Neural cell (in vitro differentiated cells): ENCODE measurements at regions not wholly inside any gene's neighbourhood (a gene's known extent, or its start where the extent isn't known, plus 50 kb on each side); places are given as distances from the start of the nearest gene placed in this dataset.

Source experiments
- H2AFZ ChIP-seq: fragments of 200-600, 300-800 bp; sonication (generic), shearing (Covaris generic); 2 replicates; pipeline ENCODE4 v1.6.0; 2014; ENCODE audit warnings: low read depth, mild to moderate bottlenecking, antibody characterized with exemption, low read length, moderate library complexity
- H3F3A ChIP-seq: fragments of 200-600 bp; shearing (Covaris generic); 2 replicates; pipeline ENCODE4 v1.6.1; 2016; ENCODE audit warnings: mild to moderate bottlenecking, moderate library complexity, mixed read lengths, antibody characterized with exemption, low read length; ENCODE audit not compliant: insufficient read depth, poor library complexity, severe bottlenecking
- H3K27ac ChIP-seq: fragments of 200-600, 300-800 bp; sonication (generic), shearing (Covaris generic); 2 replicates; pipeline ENCODE4 v1.5.1; 2014; ENCODE audit warnings: mild to moderate bottlenecking, low read length, moderate library complexity
- H3K27me3 ChIP-seq: fragments of 300-800, 200-600 bp; sonication (generic), shearing (Covaris generic); 2 replicates; pipeline ENCODE4 v1.6.0; 2014; ENCODE audit warnings: mild to moderate bottlenecking, low read depth, low read length, moderate library complexity; ENCODE audit not compliant: insufficient read depth
- H3K36me3 ChIP-seq: fragments of 300-800, 200-600 bp; sonication (generic), shearing (Covaris generic); 2 replicates; pipeline ENCODE4 v1.5.1; 2014; ENCODE audit warnings: mild to moderate bottlenecking, antibody characterized with exemption, low read length, moderate library complexity; ENCODE audit not compliant: insufficient read depth
- H3K4me2 ChIP-seq: fragments of 300-800, 200-600 bp; sonication (generic), shearing (Covaris generic); 2 replicates; pipeline ENCODE4 v1.6.0; 2014; ENCODE audit warnings: mild to moderate bottlenecking, low read length
- H3K4me3 ChIP-seq: fragments of 300-800, 200-600 bp; sonication (generic), shearing (Covaris generic); 2 replicates; pipeline ENCODE4 v1.5.1; 2014; ENCODE audit warnings: mild to moderate bottlenecking, low read length, moderate library complexity
- H3K79me2 ChIP-seq: fragments of 200-600 bp; shearing (Covaris generic); replicated peaks from 2 replicates; pipeline ENCODE4 v1.6.0; 2014; ENCODE audit warnings: mild to moderate bottlenecking, low read length, moderate library complexity; ENCODE audit not compliant: insufficient read depth
- H3K9ac ChIP-seq: fragments of 300-800, 200-600 bp; sonication (generic), shearing (Covaris generic); 2 replicates; pipeline ENCODE4 v1.6.1; 2016; ENCODE audit warnings: mild to moderate bottlenecking, low read length, mixed read lengths
- H3K9me2 ChIP-seq: fragments of 200-600 bp; shearing (Covaris generic); 2 replicates; pipeline ENCODE4 v1.6.1; 2016; ENCODE audit warnings: mild to moderate bottlenecking, low read length, mixed read lengths; ENCODE audit not compliant: insufficient read depth
- H3K9me3 ChIP-seq: fragments of 200-600, 300-800 bp; sonication (generic), shearing (Covaris generic); 2 replicates; pipeline ENCODE4 v1.6.1; 2016; ENCODE audit warnings: mild to moderate bottlenecking, mixed run types, low read length, moderate library complexity, mixed read lengths
- H4K20me1 ChIP-seq: fragments of 200-600 bp; shearing (Covaris generic); 2 replicates; pipeline ENCODE4 v1.6.1; 2016; ENCODE audit warnings: mild to moderate bottlenecking, mixed run types; ENCODE audit not compliant: insufficient read depth
- CTCF ChIP-seq: fragments of 450-650 bp; IDR thresholded peaks from 2 replicates; pipeline ENCODE4 v1.5.1; 2014; ENCODE audit warnings: antibody characterized with exemption, mild to moderate bottlenecking, moderate library complexity; ENCODE audit not compliant: poor library complexity, severe bottlenecking
- EP300 ChIP-seq: fragments of 450-650 bp; conservative IDR thresholded peaks from 2 replicates; pipeline ENCODE4 v1.6.1; 2014; ENCODE audit warnings: antibody characterized with exemption, mild to moderate bottlenecking, moderate library complexity; ENCODE audit not compliant: poor library complexity, severe bottlenecking
- EZH2 ChIP-seq: fragments of 200-600, 300-800 bp; shearing (Covaris generic), sonication (generic); IDR thresholded peaks from 2 replicates; pipeline ENCODE4 v1.6.1; 2014; ENCODE audit warnings: antibody characterized with exemption, low read length, borderline replicate concordance, mild to moderate bottlenecking; ENCODE audit not compliant: insufficient read depth, poor library complexity, severe bottlenecking
- MXI1 ChIP-seq: fragments of 450-650 bp; conservative IDR thresholded peaks from 2 replicates; pipeline ENCODE4 v1.6.1; 2014; ENCODE audit warnings: antibody characterized with exemption, mild to moderate bottlenecking; ENCODE audit not compliant: poor library complexity, severe bottlenecking
- POLR2AphosphoS5 ChIP-seq: IDR thresholded peaks from 2 replicates; pipeline ENCODE4 v1.6.1; 2012
- RAD21 ChIP-seq: fragments of 450-650 bp; conservative IDR thresholded peaks from 2 replicates; pipeline ENCODE4 v1.6.1; 2014; ENCODE audit warnings: antibody characterized with exemption, mild to moderate bottlenecking, moderate library complexity
- SMC3 ChIP-seq: fragments of 450-650 bp; conservative IDR thresholded peaks from 2 replicates; pipeline ENCODE4 v1.6.1; 2014; ENCODE audit warnings: antibody characterized with exemption, mild to moderate bottlenecking, moderate library complexity; ENCODE audit not compliant: poor library complexity
- TAF1 ChIP-seq: IDR thresholded peaks from 2 replicates; pipeline ENCODE4 v1.6.1; 2012; ENCODE audit warnings: low read depth
- TF ChIP-seq, protein P1 (sequence below): IDR thresholded peaks from 2 replicates; pipeline ENCODE4 v1.6.1; 2012; ENCODE audit warnings: borderline replicate concordance

- Histone ChIP-seq H2AFZ (no peak overlapping the region), H3F3A (no peaks in the 10 kb centered on the region), H4K20me1 (no peaks in the 10 kb centered on the region), H3K79me2 (no peaks in the 10 kb centered on the region), H3K9ac (no peak overlapping the region), H3K27ac (no peak overlapping the region), H3K27me3 (no peaks in the 10 kb centered on the region), H3K4me2 (no peak overlapping the region), H3K9me3 (no peaks in the 10 kb centered on the region), H3K4me3 (no peak overlapping the region), H3K9me2 (no peaks in the 10 kb centered on the region), H3K36me3 (no peaks in the 10 kb centered on the region)
- TF ChIP-seq CTCF (no peak), MXI1 (no peak), EP300 (no peak), SMC3 (no peak), POLR2AphosphoS5 (no peak), TAF1 (no peak), EZH2 (no peak), RAD21 (no peak)
- TF ChIP-seq, protein P1, sequence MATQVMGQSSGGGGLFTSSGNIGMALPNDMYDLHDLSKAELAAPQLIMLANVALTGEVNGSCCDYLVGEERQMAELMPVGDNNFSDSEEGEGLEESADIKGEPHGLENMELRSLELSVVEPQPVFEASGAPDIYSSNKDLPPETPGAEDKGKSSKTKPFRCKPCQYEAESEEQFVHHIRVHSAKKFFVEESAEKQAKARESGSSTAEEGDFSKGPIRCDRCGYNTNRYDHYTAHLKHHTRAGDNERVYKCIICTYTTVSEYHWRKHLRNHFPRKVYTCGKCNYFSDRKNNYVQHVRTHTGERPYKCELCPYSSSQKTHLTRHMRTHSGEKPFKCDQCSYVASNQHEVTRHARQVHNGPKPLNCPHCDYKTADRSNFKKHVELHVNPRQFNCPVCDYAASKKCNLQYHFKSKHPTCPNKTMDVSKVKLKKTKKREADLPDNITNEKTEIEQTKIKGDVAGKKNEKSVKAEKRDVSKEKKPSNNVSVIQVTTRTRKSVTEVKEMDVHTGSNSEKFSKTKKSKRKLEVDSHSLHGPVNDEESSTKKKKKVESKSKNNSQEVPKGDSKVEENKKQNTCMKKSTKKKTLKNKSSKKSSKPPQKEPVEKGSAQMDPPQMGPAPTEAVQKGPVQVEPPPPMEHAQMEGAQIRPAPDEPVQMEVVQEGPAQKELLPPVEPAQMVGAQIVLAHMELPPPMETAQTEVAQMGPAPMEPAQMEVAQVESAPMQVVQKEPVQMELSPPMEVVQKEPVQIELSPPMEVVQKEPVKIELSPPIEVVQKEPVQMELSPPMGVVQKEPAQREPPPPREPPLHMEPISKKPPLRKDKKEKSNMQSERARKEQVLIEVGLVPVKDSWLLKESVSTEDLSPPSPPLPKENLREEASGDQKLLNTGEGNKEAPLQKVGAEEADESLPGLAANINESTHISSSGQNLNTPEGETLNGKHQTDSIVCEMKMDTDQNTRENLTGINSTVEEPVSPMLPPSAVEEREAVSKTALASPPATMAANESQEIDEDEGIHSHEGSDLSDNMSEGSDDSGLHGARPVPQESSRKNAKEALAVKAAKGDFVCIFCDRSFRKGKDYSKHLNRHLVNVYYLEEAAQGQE, result no peak
Measured at GRCh38 chr5:174872271-174872670, 147.9 kb downstream of the MSX2 start.

GRCh38 chr5:174852143-174852542 is 127.8 kb downstream of the MSX2 start:
- TF ChIP-seq CTCF (no peak), RAD21 (no peak), EZH2 (no peak), TAF1 (no peak), MXI1 (no peak), POLR2AphosphoS5 (no peak), EP300 (no peak), SMC3 (no peak)
- TF ChIP-seq, protein P1, result no peak
- no peaks in the 10 kb centered on the region for H3F3A ChIP-seq

More at GRCh38 chr5:174852143-174852542, 127.8 kb downstream of the MSX2 start:
- Histone ChIP-seq H3K4me2 (no peak overlapping the region), H3K4me3 (no peak overlapping the region), H3K79me2 (no peaks in the 10 kb centered on the region), H3K9me3 (no peaks in the 10 kb centered on the region), H3K36me3 (no peaks in the 10 kb centered on the region), H3K27ac (no peak overlapping the region), H2AFZ (no peak overlapping the region), H3K9ac (no peak overlapping the region), H3K9me2 (no peaks in the 10 kb centered on the region), H3K27me3 (no peaks in the 10 kb centered on the region), H4K20me1 (no peaks in the 10 kb centered on the region)
